Mesendoderm (in vitro differentiated cells): ENCODE measurements at regions not wholly inside any gene's neighbourhood (a gene's known extent, or its start where the extent isn't known, plus 50 kb on each side); places are given as distances from the start of the nearest gene placed in this dataset.
"Not testable (repeated sequence)": the region's sequence is repeated elsewhere in the genome, so short reads cannot be mapped to it uniquely, and the experiment has no call there.

Experiments
- DNase-seq: peaks from one replicate; pipeline ENCODE4 v3.0.0; 2013
- H2AK5ac ChIP-seq: 2 replicates; pipeline ENCODE4 v1.6.1; 2013; ENCODE audit warnings: low read length, inconsistent platforms
- H2BK120ac ChIP-seq: 2 replicates; pipeline ENCODE4 v1.6.1; 2013; ENCODE audit warnings: low read depth, mild to moderate bottlenecking, low read length, moderate library complexity, mixed read lengths
- H2BK15ac ChIP-seq: replicated peaks from 2 replicates; pipeline ENCODE4 v1.6.1; 2013; ENCODE audit warnings: low read depth, mild to moderate bottlenecking, moderate library complexity
- H2BK5ac ChIP-seq: 2 replicates; pipeline ENCODE4 v1.6.1; 2013; ENCODE audit warnings: low read length, inconsistent platforms
- H3K18ac ChIP-seq: 2 replicates; pipeline ENCODE4 v1.6.1; 2013; ENCODE audit warnings: mild to moderate bottlenecking, low read length, mixed read lengths
- H3K23ac ChIP-seq: one replicate; pipeline ENCODE4 v1.6.1; 2013; ENCODE audit warnings: low read length
- H3K27ac ChIP-seq: 2 replicates; pipeline ENCODE4 v1.5.1; 2013; ENCODE audit warnings: low read depth, mild to moderate bottlenecking, inconsistent platforms, low read length, moderate library complexity
- H3K27me3 ChIP-seq: 2 replicates; pipeline ENCODE4 v1.6.1; 2013; ENCODE audit warnings: low read length, control low read depth, mild to moderate bottlenecking, inconsistent platforms; ENCODE audit not compliant: insufficient read depth, poor library complexity
- H3K36me3 ChIP-seq: 2 replicates; pipeline ENCODE4 v1.6.1; 2013; ENCODE audit warnings: low read length, inconsistent platforms; ENCODE audit not compliant: control insufficient read depth, insufficient read depth
- H3K4ac ChIP-seq: one replicate; pipeline ENCODE4 v1.6.1; 2013; ENCODE audit warnings: low read depth, mild to moderate bottlenecking, low read length, moderate library complexity
- H3K4me1 ChIP-seq: 2 replicates; pipeline ENCODE4 v1.6.1; 2013; ENCODE audit warnings: low read depth, low read length, inconsistent platforms; ENCODE audit not compliant: control insufficient read depth
- H3K4me2 ChIP-seq: 2 replicates; pipeline ENCODE4 v1.6.1; 2013; ENCODE audit warnings: low read length
- H3K4me3 ChIP-seq: 2 replicates; pipeline ENCODE4 v1.5.1; 2013; ENCODE audit warnings: mild to moderate bottlenecking, low read length
- H3K56ac ChIP-seq: one replicate; pipeline ENCODE4 v1.6.1; 2013; ENCODE audit warnings: low read length
- H3K79me1 ChIP-seq: 2 replicates; pipeline ENCODE4 v1.6.1; 2013; ENCODE audit warnings: low read length, inconsistent platforms
- H3K79me2 ChIP-seq: 2 replicates; pipeline ENCODE4 v1.6.1; 2013; ENCODE audit warnings: mild to moderate bottlenecking, low read length; ENCODE audit not compliant: control insufficient read depth, insufficient read depth
- H3K9ac ChIP-seq: 2 replicates; pipeline ENCODE4 v1.6.1; 2013; ENCODE audit warnings: low read length, inconsistent platforms
- H4K5ac ChIP-seq: one replicate; pipeline ENCODE4 v1.6.1; 2013; ENCODE audit warnings: low read length
- H4K8ac ChIP-seq: one replicate; pipeline ENCODE4 v1.6.1; 2013; ENCODE audit warnings: low read depth, mild to moderate bottlenecking, control low read depth, low read length, moderate library complexity
- WGBS: extraction: QIAGEN DNeasy Blood & Tissue Kit; methylation state at CpG from one replicate; pipeline ENCODE4 v1.1.7; 2013; ENCODE audit warnings: low lambda C conversion rate, missing lambda C conversion rate; ENCODE audit not compliant: insufficient coverage; ENCODE audit errors: extremely low coverage; 5-methylcytosine and 5-hydroxymethylcytosine counted together

GRCh38 chr16:13631916-13632315 is 288.0 kb upstream of the ERCC4 start:
- Histone ChIP-seq H3K79me1 (no peaks in the 10 kb centered on the region), H4K8ac (no peak overlapping the region), H4K5ac (no peak overlapping the region), H3K9ac (no peak overlapping the region), H3K36me3 (no peaks in the 10 kb centered on the region), H3K79me2 (no peaks in the 10 kb centered on the region), H2AK5ac (no peak overlapping the region), H3K56ac (peak overlapping the region; percentile 30), H3K4me2 (no peak overlapping the region), H3K27me3 (no peaks in the 10 kb centered on the region), H2BK120ac (no peak overlapping the region), H3K27ac (no peak overlapping the region), H3K23ac (no peak overlapping the region), H3K4ac (no peak overlapping the region), H2BK15ac (no peak overlapping the region), H3K4me1 (peaks cover 12% of the 10 kb centered on the region), H3K4me3 (no peak overlapping the region), H3K18ac (peak overlapping the region; percentile 57), H2BK5ac (peak overlapping the region; percentile 82)
- peak; percentile 77 for DNase-seq
- no CpG with 5 or more reads among the region's 4 CpGs for WGBS

DNA sequence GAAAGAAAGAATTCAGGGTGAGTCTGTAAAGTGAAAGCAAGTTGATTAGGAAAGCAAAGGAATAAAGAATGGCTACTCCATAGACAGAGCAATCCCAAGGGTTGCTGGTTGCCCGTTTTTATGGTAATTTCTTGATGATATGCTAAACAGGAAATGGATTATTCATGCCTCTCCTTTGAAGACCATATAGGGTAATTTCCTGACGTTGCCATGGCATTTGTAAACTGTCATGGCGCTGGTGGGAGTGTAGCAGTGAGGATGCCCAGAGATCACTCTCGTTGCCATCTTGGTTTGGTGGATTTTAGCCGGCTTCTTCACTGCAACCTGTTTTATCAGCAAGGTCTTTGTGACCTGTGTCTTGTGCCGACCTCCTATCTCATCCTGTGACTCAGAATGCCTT is 287.4 kb upstream of the ERCC4 start:
- H3K4me3 ChIP-seq, result not testable (repeated sequence)
- peak; percentile 75 for DNase-seq

DNA sequence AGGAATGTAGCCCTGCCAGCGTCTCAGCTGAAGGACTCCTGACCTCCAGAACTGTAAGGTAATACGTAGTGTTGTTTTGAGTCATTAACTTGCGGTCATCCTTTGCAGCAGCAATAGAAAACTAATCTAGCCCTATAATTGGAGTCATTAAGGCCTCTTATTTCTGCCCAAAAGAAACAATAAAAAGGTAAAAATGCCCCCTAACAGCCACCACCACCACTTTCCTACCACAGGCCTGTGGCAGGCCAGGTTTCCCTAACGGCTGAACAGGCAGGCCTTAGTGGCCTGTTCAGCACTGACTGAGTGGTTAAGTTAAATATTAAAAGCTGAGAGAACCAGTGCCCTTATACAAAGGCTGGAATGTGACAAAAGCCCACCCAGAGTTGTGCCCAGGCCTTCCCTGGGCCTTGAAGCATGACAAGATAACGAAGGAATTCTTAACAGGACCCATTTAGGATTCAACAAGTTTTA is 286.5 kb upstream of the ERCC4 start:
- H3K27ac ChIP-seq, result peak overlapping the region; percentile 4
- peak; percentile 87 for DNase-seq
- no CpG with 5 or more reads among the region's 5 CpGs for WGBS

More for the DNA sequence above, 287.4 kb upstream of the ERCC4 start:
- H3K9ac ChIP-seq, H3K79me2 ChIP-seq, H2BK120ac ChIP-seq, H3K4me2 ChIP-seq, H2BK15ac ChIP-seq, H3K36me3 ChIP-seq, H4K5ac ChIP-seq, H3K79me1 ChIP-seq, H4K8ac ChIP-seq, H3K4ac ChIP-seq, H3K23ac ChIP-seq, H2AK5ac ChIP-seq, H3K27ac ChIP-seq, H3K27me3 ChIP-seq, H3K18ac ChIP-seq: not testable (repeated sequence)
- H3K56ac ChIP-seq, result peak overlapping the region; percentile 30
- peak overlapping the region; percentile 82 for H2BK5ac ChIP-seq
- WGBS, result no CpG with 5 or more reads among the region's 6 CpGs
- H3K4me1 ChIP-seq, result peaks cover 12% of the 10 kb centered on the region

DNA sequence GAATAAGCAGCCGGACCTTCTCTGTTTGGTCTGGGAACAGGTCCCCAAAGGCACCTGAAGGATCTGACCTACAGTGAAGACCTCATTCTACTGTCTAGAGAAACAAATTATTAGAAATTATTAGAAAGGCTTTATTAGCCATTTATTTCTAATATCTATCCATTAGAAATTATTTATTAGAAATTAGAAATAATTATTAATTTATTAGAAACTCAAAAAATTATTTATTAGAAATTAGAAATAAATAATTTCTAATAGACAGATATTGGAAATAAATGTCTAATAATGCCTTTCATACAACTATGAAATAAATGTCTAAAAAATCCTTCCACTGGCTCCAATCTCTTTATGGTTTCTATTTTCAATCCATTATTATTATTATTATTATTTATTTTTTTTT is 285.7 kb upstream of the ERCC4 start:
- Histone ChIP-seq H3K79me1 (no peaks in the 10 kb centered on the region), H3K23ac (no peak overlapping the region), H3K9ac (no peak overlapping the region), H3K56ac (no peak overlapping the region), H4K8ac (no peak overlapping the region), H3K4me2 (no peak overlapping the region), H3K18ac (peak overlapping the region; percentile 64), H3K27ac (peak overlapping the region; percentile 28), H2BK120ac (no peak overlapping the region), H3K4me3 (no peak overlapping the region), H3K27me3 (no peaks in the 10 kb centered on the region), H2BK15ac (no peak overlapping the region), H2AK5ac (no peak overlapping the region), H3K4ac (no peak overlapping the region), H3K4me1 (peaks cover 11% of the 10 kb centered on the region), H3K79me2 (no peaks in the 10 kb centered on the region), H2BK5ac (no peak overlapping the region), H4K5ac (no peak overlapping the region), H3K36me3 (no peaks in the 10 kb centered on the region)
- no CpG with 5 or more reads among the region's 1 CpG for WGBS
- DNase-seq, result no peak

More for the DNA sequence above, 286.5 kb upstream of the ERCC4 start:
- no peak overlapping the region for H3K9ac ChIP-seq
- H2BK5ac ChIP-seq, result peak overlapping the region; percentile 93
- H2BK120ac ChIP-seq, result no peak overlapping the region
- no peaks in the 10 kb centered on the region for H3K79me1 ChIP-seq
- H3K4ac ChIP-seq, result peak overlapping the region; percentile 9
- H2AK5ac ChIP-seq, result peak overlapping the region; percentile 15
- H3K23ac ChIP-seq, result no peak overlapping the region
- H3K27me3 ChIP-seq, result no peaks in the 10 kb centered on the region
- no peak overlapping the region for H3K4me3 ChIP-seq
- peak overlapping the region; percentile 41 for H2BK15ac ChIP-seq
- H3K4me2 ChIP-seq, result no peak overlapping the region
- no peak overlapping the region for H4K8ac ChIP-seq
- no peaks in the 10 kb centered on the region for H3K36me3 ChIP-seq
- peak overlapping the region; percentile 59 for H4K5ac ChIP-seq
- peaks cover 11% of the 10 kb centered on the region for H3K4me1 ChIP-seq
- H3K79me2 ChIP-seq, result no peaks in the 10 kb centered on the region
- H3K18ac ChIP-seq, result peak overlapping the region; percentile 25
- peak overlapping the region; percentile 63 for H3K56ac ChIP-seq

DNA sequence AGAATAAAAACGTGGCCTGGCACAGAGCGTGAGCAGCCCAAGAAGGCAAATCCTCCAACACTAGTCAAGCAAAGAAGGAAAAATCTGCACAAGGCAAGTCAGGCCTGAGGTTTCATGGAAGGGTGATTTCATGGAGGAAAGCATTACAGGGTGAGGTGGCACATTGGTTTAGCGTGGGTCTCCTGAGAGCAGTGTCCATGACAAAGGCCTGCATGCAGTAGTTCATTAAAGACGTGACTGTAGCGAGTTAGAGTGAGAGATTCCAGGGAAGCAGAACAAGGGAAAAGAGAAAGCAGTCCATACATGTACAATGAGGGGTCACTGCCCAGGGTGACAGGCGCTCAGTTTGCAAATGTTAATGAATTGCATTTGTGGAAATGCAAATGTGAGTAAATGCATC is 285.0 kb upstream of the ERCC4 start:
- no peaks in the 10 kb centered on the region for H3K79me2 ChIP-seq
- WGBS, result no CpG with 5 or more reads among the region's 6 CpGs
- H3K4me2 ChIP-seq, result no peak overlapping the region

GRCh38 chr16:13638218-13638617 is 281.7 kb upstream of the ERCC4 start:
- Histone ChIP-seq H2BK5ac (no peak overlapping the region), H3K9ac (no peak overlapping the region), H3K4me1 (no peaks in the 10 kb centered on the region), H3K18ac (no peak overlapping the region), H3K79me1 (no peaks in the 10 kb centered on the region), H3K4me2 (no peak overlapping the region), H4K5ac (no peak overlapping the region), H3K4ac (no peak overlapping the region), H3K36me3 (no peaks in the 10 kb centered on the region), H2BK120ac (no peak overlapping the region), H4K8ac (no peak overlapping the region), H2BK15ac (no peak overlapping the region), H3K23ac (no peak overlapping the region), H3K79me2 (no peaks in the 10 kb centered on the region), H3K27ac (no peak overlapping the region), H3K4me3 (no peak overlapping the region), H3K56ac (no peak overlapping the region), H3K27me3 (no peaks in the 10 kb centered on the region), H2AK5ac (no peak overlapping the region)
- DNase-seq, result no peak
- no CpG with 5 or more reads among the region's 2 CpGs for WGBS

More for the DNA sequence above, 285.0 kb upstream of the ERCC4 start:
- Histone ChIP-seq H3K4me1 (peaks cover 11% of the 10 kb centered on the region), H3K79me1 (no peaks in the 10 kb centered on the region), H3K27ac (no peak overlapping the region), H3K56ac (no peak overlapping the region), H3K4ac (no peak overlapping the region), H2AK5ac (no peak overlapping the region), H4K5ac (no peak overlapping the region), H2BK5ac (peak overlapping the region; percentile 2), H3K4me3 (no peak overlapping the region), H3K18ac (no peak overlapping the region), H3K27me3 (no peaks in the 10 kb centered on the region), H3K9ac (no peak overlapping the region), H2BK15ac (no peak overlapping the region), H3K36me3 (no peaks in the 10 kb centered on the region), H4K8ac (no peak overlapping the region), H3K23ac (no peak overlapping the region), H2BK120ac (no peak overlapping the region)
- DNase-seq, result no peak
